GM21526 (cell line): ENCODE measurements at regions not wholly inside any gene's neighbourhood (a gene's known extent, or its start where the extent isn't known, plus 50 kb on each side); places are given as distances from the start of the nearest gene placed in this dataset.

Experiments
- ATAC-seq: cut with Tn5 transposase; IDR thresholded peaks from one replicate; pipeline ENCODE4 v1.9.1; 2021; ENCODE audit warnings: moderate library complexity; ENCODE audit not compliant: unreplicated experiment, low FRiP score

- peak; percentile 66 for ATAC-seq
Observed at GRCh38 chr4:176002007-176002613, 63.5 kb upstream of the WDR17 start.

- no peak for ATAC-seq
Observed at GRCh38 chr4:176005766-176006165, 59.9 kb upstream of the WDR17 start.

GRCh38 chr4:176009254-176009653, 56.4 kb upstream of the WDR17 start:
- no peak for ATAC-seq

- no peak for ATAC-seq
Observed at GRCh38 chr4:176011529-176011928, 54.1 kb upstream of the WDR17 start.

GRCh38 chr4:176013476-176014247, 52.0 kb upstream of the WDR17 start:
- peak; percentile 88 for ATAC-seq

GRCh38 chr4:176014583-176015108, 51.0 kb upstream of the WDR17 start:
- no peak for ATAC-seq
